SK-N-SH (cell line): ENCODE measurements at regions not wholly inside any gene's neighbourhood (a gene's known extent, or its start where the extent isn't known, plus 50 kb on each side); places are given as distances from the start of the nearest gene placed in this dataset.

Experiments used
- CTCF ChIA-PET: fragments of 300-600, 350-600 bp; formaldehyde crosslinking; extraction: SDS; loops from one replicate; lab custom pipeline; 2021; lab: Yijun Ruan, JAX
- POLR2A ChIA-PET: fragments of 350-600 bp; sonication (Branson Sonifier 250); formaldehyde crosslinking; extraction: SDS; loops from one replicate; lab custom pipeline; 2020; ENCODE audit warnings: antibody characterized with exemption, inconsistent platforms; lab: Yijun Ruan, JAX
- DNase-seq: peaks from one replicate; pipeline ENCODE4 v3.0.0; 2012
- H2AFZ ChIP-seq: fragments of 200-600 bp; sonication (generic); 2 replicates; pipeline ENCODE4 v1.8.1; 2016; ENCODE audit warnings: antibody characterized with exemption, mild to moderate bottlenecking, low read depth
- H3F3A ChIP-seq: fragments of 200-600 bp; sonication (generic); replicated peaks from 2 replicates; pipeline ENCODE3; 2016; ENCODE audit warnings: antibody characterized with exemption, mild to moderate bottlenecking; ENCODE audit not compliant: insufficient read depth
- H3K27ac ChIP-seq, 2 experiments: fragments of 200-500 bp in 1 of 2; fragments of 200-600 bp in 1 of 2; sonication (Bioruptor generic) in 1 of 2; sonication (generic), shearing (Covaris generic) in 1 of 2; 2 replicates each; pipeline versions ENCODE4 v1.5.1 to v1.6.1; 2014 to 2016; ENCODE audit warnings: low read depth in 2 of 2, inconsistent platforms in 1 of 2, low read length in 1 of 2, mild to moderate bottlenecking in 1 of 2, mixed read lengths in 1 of 2
- H3K27me3 ChIP-seq: fragments of 200-600 bp; sonication (generic), shearing (Covaris generic); 2 replicates; pipeline ENCODE4 v1.6.1; 2016; ENCODE audit warnings: mixed run types; ENCODE audit not compliant: insufficient read depth
- H3K36me3 ChIP-seq, 2 experiments: fragments of 200-500 bp in 1 of 2; fragments of 200-600 bp in 1 of 2; sonication (Bioruptor generic) in 1 of 2; sonication (generic) in 1 of 2; replicated peaks in 1 of 2; 2 replicates each; pipeline versions ENCODE3 to v1.5.1; 2014 to 2016; ENCODE audit warnings: low read length in 1 of 2, mild to moderate bottlenecking in 1 of 2; ENCODE audit not compliant: insufficient read depth in 2 of 2, control insufficient read depth in 1 of 2
- H3K4me1 ChIP-seq, 2 experiments: fragments of 200-500 bp in 1 of 2; fragments of 200-600 bp in 1 of 2; sonication (Bioruptor generic) in 1 of 2; sonication (generic), shearing (Covaris generic) in 1 of 2; 2 replicates each; pipeline versions ENCODE4 v1.5.1 to v1.6.1; 2014 to 2016; ENCODE audit warnings: low read depth in 1 of 2, low read length in 1 of 2, mixed run types in 1 of 2; ENCODE audit not compliant: insufficient read depth in 2 of 2, control insufficient read depth in 1 of 2
- H3K4me2 ChIP-seq: fragments of 200-600 bp; sonication (generic), shearing (Covaris generic); 2 replicates; pipeline ENCODE4 v1.6.1; 2017; ENCODE audit warnings: mixed run types
- H3K4me3 ChIP-seq, 2 experiments: fragments of 200-500 bp in 1 of 2; fragments of 200-600 bp in 1 of 2; sonication (Bioruptor generic) in 1 of 2; sonication (generic), shearing (Covaris generic) in 1 of 2; 2 replicates each; pipeline versions ENCODE4 v1.5.1 to v1.8.1; 2014 to 2016; ENCODE audit warnings: low read depth in 2 of 2, inconsistent platforms in 1 of 2, low read length in 1 of 2, mild to moderate bottlenecking in 1 of 2, mixed read lengths in 1 of 2, moderate library complexity in 1 of 2
- H3K79me2 ChIP-seq: fragments of 200-600 bp; sonication (generic); 2 replicates; pipeline ENCODE4 v1.8.1; 2017; ENCODE audit warnings: mild to moderate bottlenecking; ENCODE audit not compliant: insufficient read depth
- H3K9ac ChIP-seq: fragments of 200-600 bp; sonication (generic); 2 replicates; pipeline ENCODE4 v1.6.1; 2017; ENCODE audit warnings: mixed run types
- H3K9me2 ChIP-seq: fragments of 200-600 bp; sonication (generic); 2 replicates; pipeline ENCODE4 v1.6.1; 2017; ENCODE audit warnings: mixed run types
- H3K9me3 ChIP-seq: fragments of 200-600 bp; sonication (generic); 2 replicates; pipeline ENCODE4 v1.6.1; 2017; ENCODE audit warnings: mixed run types, mild to moderate bottlenecking, moderate library complexity
- H4K20me1 ChIP-seq: fragments of 200-600 bp; sonication (generic); 2 replicates; pipeline ENCODE4 v1.6.1; 2017; ENCODE audit warnings: mild to moderate bottlenecking, mixed run types; ENCODE audit not compliant: insufficient read depth
- GABPA ChIP-seq: IDR thresholded peaks from 2 replicates; pipeline ENCODE4 v1.4.0; 2012; ENCODE audit warnings: low read depth, mild to moderate bottlenecking
- MAX ChIP-seq: IDR thresholded peaks from 2 replicates; pipeline ENCODE4 v1.4.0; 2012; ENCODE audit warnings: low read depth
- NFIC ChIP-seq: IDR thresholded peaks from 2 replicates; pipeline ENCODE4 v1.4.0; 2012; ENCODE audit warnings: borderline replicate concordance
- NRF1 ChIP-seq: IDR thresholded peaks from 2 replicates; pipeline ENCODE4 v1.6.1; 2012; ENCODE audit warnings: low read depth, mild to moderate bottlenecking, low read length
- RFX5 ChIP-seq: IDR thresholded peaks from 2 replicates; pipeline ENCODE4 v1.6.1; 2012; ENCODE audit warnings: mild to moderate bottlenecking, improper control_type of control experiment, low read length
- SIN3A ChIP-seq: IDR thresholded peaks from 2 replicates; pipeline ENCODE4 v1.6.1; 2012; ENCODE audit warnings: low read depth, mild to moderate bottlenecking, low read length, moderate library complexity, borderline replicate concordance
- TAF1 ChIP-seq: IDR thresholded peaks from 2 replicates; pipeline ENCODE4 v1.6.1; 2012; ENCODE audit warnings: low read depth, mild to moderate bottlenecking, low read length, moderate library complexity, borderline replicate concordance
- TCF12 ChIP-seq: IDR thresholded peaks from 2 replicates; pipeline ENCODE4 v1.4.0; 2012
- USF1 ChIP-seq: IDR thresholded peaks from 2 replicates; pipeline ENCODE4 v1.4.0; 2012; ENCODE audit warnings: low read depth, borderline replicate concordance
- WGBS: methylation state at CpG from one replicate; pipeline ENCODE4 v1.1.6; 2017; ENCODE audit warnings: low lambda C conversion rate; 5-methylcytosine and 5-hydroxymethylcytosine counted together
- TF ChIP-seq, protein P1 (sequence below): fragments of 150-350 bp; IDR thresholded peaks from 2 replicates; pipeline ENCODE4 v1.6.1; 2017; ENCODE audit warnings: antibody characterized with exemption, low read length, low read depth, borderline replicate concordance

DNA sequence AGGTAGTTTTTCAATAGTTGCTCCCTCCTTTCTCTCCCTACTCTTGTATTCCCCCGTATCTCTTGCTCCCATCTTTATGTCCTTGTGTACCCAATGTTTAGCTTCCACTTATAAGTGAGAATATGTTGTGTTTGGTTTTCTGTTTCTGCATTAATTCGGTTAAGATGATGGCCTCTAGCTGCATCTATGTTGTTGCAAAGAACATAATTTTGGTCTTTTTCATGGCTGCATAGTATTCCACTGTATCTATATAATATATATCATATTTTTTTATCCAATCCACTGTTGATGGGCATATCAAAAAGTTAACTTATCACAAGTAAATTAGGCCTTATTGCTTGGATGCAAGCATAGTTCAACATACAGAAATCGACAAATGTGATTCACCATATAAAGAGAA lies 594.0 kb downstream of the TYW1 start (continued):
- TF ChIP-seq, protein P1, sequence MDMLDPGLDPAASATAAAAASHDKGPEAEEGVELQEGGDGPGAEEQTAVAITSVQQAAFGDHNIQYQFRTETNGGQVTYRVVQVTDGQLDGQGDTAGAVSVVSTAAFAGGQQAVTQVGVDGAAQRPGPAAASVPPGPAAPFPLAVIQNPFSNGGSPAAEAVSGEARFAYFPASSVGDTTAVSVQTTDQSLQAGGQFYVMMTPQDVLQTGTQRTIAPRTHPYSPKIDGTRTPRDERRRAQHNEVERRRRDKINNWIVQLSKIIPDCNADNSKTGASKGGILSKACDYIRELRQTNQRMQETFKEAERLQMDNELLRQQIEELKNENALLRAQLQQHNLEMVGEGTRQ: no peak
- TF ChIP-seq SIN3A: no peak

DNA sequence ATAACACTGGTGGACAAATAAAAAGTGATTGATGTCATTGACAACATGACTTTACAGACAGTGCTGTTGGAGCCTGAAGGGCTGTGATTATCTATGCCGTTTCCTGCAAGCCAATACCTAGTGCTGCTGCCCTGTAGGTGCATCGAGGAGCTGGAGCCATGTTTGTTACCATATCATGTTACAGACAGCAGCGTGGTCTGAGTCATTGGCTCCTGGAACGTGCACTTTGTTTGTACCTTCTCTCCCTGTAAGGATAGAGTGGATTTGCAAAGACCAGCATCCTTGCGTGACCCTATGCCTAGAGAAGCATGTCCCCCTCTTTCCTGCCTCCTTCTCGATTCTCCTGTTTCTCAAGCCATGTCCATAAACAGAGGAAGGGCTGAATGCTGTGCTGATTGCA lies 597.2 kb downstream of the TYW1 start:
- no peak overlapping the region for H3K9ac ChIP-seq
- H3K4me3 ChIP-seq: no peak overlapping the region
- H3K9me2 ChIP-seq: no peaks in the 10 kb centered on the region
- H3F3A ChIP-seq: no peaks in the 10 kb centered on the region
- H2AFZ ChIP-seq: no peak overlapping the region
- no peaks in the 10 kb centered on the region for H3K36me3 ChIP-seq
- POLR2A ChIA-PET: no interaction called here
- TF ChIP-seq NFIC (no peak), USF1 (no peak), TCF12 (no peak), GABPA (no peak), MAX (no peak), TAF1 (no peak), NRF1 (no peak)
- TF ChIP-seq, protein P1: no peak
- no peak overlapping the region for H3K4me2 ChIP-seq
- no peaks in the 10 kb centered on the region for H3K27me3 ChIP-seq
- H4K20me1 ChIP-seq: no peaks in the 10 kb centered on the region
- no peaks in the 10 kb centered on the region; a peak in 1 of 4 replicates for H3K4me1 ChIP-seq
- 13% methylated on average over 6 of the region's 6 CpGs for WGBS
- no peaks in the 10 kb centered on the region for H3K9me3 ChIP-seq
- no peak overlapping the region for H3K27ac ChIP-seq
- CTCF ChIA-PET: no interaction called here
- H3K79me2 ChIP-seq: no peaks in the 10 kb centered on the region
- DNase-seq: no peak

GRCh38 chr7:67595431-67596180 lies 599.0 kb downstream of the TYW1 start:
- H2AFZ ChIP-seq: no peak overlapping the region
- no peak overlapping the region for H3K27ac ChIP-seq
- no peaks in the 10 kb centered on the region; the same call in 1 of the 2 replicates for H3K9me3 ChIP-seq
- no peak overlapping the region for H3K9ac ChIP-seq
- H3K27me3 ChIP-seq: no peaks in the 10 kb centered on the region
- POLR2A ChIA-PET: no interaction called here
- TF ChIP-seq RFX5: no peak
- TF ChIP-seq, all 33 proteins: peak for 0
- Histone ChIP-seq H3K4me1 (no peaks in the 10 kb centered on the region; a peak in 1 of 4 replicates), H3K36me3 (no peaks in the 10 kb centered on the region), H3K4me2 (no peak overlapping the region), H4K20me1 (no peaks in the 10 kb centered on the region), H3F3A (no peaks in the 10 kb centered on the region), H3K4me3 (no peak overlapping the region), H3K9me2 (no peaks in the 10 kb centered on the region), H3K79me2 (no peaks in the 10 kb centered on the region)
- WGBS: 32% methylated on average over 15 of the region's 15 CpGs
- CTCF ChIA-PET: interaction anchor here (0.6 kb wide), 1 partner anchor 30 kb away, joined by 3 read pairs; no protein-coding TSS in a partner anchor
- DNase-seq: no peak
